Tibial artery (tissue), 4 donors: ENCODE measurements at regions not wholly inside any gene's neighbourhood (a gene's known extent, or its start where the extent isn't known, plus 50 kb on each side); places are given as distances from the start of the nearest gene placed in this dataset.

Experiments
- DNase-seq, 2 donors: peaks; one replicate each; pipeline ENCODE4 v3.0.0-alpha.2; 2019
- H3K27ac ChIP-seq, 2 donors: fragments of 200-600 bp; sonication (generic) in 1 of 2; 1 replicate in 1 of 2; 2 replicates in 1 of 2; pipeline ENCODE4 v1.5.1; 2018 to 2019; ENCODE audit warnings: mild to moderate bottlenecking in 1 of 2
- H3K27me3 ChIP-seq, 2 donors: fragments of 200-600 bp; sonication (generic) in 1 of 2; one replicate each; pipeline versions ENCODE4 v1.5.1 to v1.6.0; 2016 to 2019
- H3K36me3 ChIP-seq, 3 donors: fragments of 200-600 bp; sonication (generic) in 2 of 3; one replicate each; pipeline ENCODE4 v1.5.1; 2016 to 2019; ENCODE audit warnings: mild to moderate bottlenecking in 2 of 3
- H3K4me1 ChIP-seq, 4 donors: fragments of 200-600 bp; sonication (generic) in 2 of 4; 1 replicate in 3 of 4; 2 replicates in 1 of 4; pipeline ENCODE4 v1.5.1; 2016 to 2019
- H3K4me3 ChIP-seq, 2 donors: fragments of 200-600 bp; sonication (generic) in 1 of 2; 1 replicate in 1 of 2; 2 replicates in 1 of 2; pipeline ENCODE4 v1.5.1; 2018 to 2019; ENCODE audit warnings: mild to moderate bottlenecking in 2 of 2
- H3K9me3 ChIP-seq, 3 donors: fragments of 200-600 bp; sonication (generic) in 1 of 3; one replicate each; pipeline ENCODE4 v1.5.1; 2016 to 2019
- intact Hi-C: fragments of 100-400 bp; cut with DNase I; formaldehyde crosslinking; loops from one replicate; pipeline ENCODE4 v1.15.0; 2023; ENCODE audit warnings: low total_unique reads
- TF ChIP-seq, protein P1 (sequence below), 2 experiments: fragments of 200-600 bp in 1 of 2; fragments of 450-650 bp in 1 of 2; IDR thresholded peaks; one replicate each; pipeline ENCODE4 v1.5.1; 2017 to 2019; ENCODE audit warnings: antibody characterized with exemption in 2 of 2, mild to moderate bottlenecking in 1 of 2, moderate library complexity in 1 of 2

GRCh38 chr9:135010586-135010860 lies 76.9 kb upstream of the OLFM1 start:
- no peak for DNase-seq
- peaks cover 0 to 75% of the 10 kb centered on the region in 2 donors for H3K27me3 ChIP-seq
- TF ChIP-seq, protein P1, sequence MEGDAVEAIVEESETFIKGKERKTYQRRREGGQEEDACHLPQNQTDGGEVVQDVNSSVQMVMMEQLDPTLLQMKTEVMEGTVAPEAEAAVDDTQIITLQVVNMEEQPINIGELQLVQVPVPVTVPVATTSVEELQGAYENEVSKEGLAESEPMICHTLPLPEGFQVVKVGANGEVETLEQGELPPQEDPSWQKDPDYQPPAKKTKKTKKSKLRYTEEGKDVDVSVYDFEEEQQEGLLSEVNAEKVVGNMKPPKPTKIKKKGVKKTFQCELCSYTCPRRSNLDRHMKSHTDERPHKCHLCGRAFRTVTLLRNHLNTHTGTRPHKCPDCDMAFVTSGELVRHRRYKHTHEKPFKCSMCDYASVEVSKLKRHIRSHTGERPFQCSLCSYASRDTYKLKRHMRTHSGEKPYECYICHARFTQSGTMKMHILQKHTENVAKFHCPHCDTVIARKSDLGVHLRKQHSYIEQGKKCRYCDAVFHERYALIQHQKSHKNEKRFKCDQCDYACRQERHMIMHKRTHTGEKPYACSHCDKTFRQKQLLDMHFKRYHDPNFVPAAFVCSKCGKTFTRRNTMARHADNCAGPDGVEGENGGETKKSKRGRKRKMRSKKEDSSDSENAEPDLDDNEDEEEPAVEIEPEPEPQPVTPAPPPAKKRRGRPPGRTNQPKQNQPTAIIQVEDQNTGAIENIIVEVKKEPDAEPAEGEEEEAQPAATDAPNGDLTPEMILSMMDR (IDR thresholded peaks at IDR 0.05) = no peak
- H3K4me1 ChIP-seq = no peaks in the 10 kb centered on the region
- H3K27ac ChIP-seq = no peak overlapping the region
- H3K36me3 ChIP-seq = no peaks in the 10 kb centered on the region
- intact Hi-C loops = no loop called here
- H3K4me3 ChIP-seq = no peak overlapping the region
- no peaks in the 10 kb centered on the region for H3K9me3 ChIP-seq

- Histone ChIP-seq H3K27ac (no peak overlapping the region), H3K36me3 (no peaks in the 10 kb centered on the region), H3K27me3 (peaks cover 0 to 79% of the 10 kb centered on the region in 2 donors), H3K4me3 (no peak overlapping the region), H3K4me1 (no peaks in the 10 kb centered on the region), H3K9me3 (no peaks in the 10 kb centered on the region)
- no peak for DNase-seq
- TF ChIP-seq, protein P1 (IDR thresholded peaks at IDR 0.05) = no peak
- intact Hi-C loops = no loop called here
Observed at GRCh38 chr9:135010921-135011320, 76.5 kb upstream of the OLFM1 start.

DNA sequence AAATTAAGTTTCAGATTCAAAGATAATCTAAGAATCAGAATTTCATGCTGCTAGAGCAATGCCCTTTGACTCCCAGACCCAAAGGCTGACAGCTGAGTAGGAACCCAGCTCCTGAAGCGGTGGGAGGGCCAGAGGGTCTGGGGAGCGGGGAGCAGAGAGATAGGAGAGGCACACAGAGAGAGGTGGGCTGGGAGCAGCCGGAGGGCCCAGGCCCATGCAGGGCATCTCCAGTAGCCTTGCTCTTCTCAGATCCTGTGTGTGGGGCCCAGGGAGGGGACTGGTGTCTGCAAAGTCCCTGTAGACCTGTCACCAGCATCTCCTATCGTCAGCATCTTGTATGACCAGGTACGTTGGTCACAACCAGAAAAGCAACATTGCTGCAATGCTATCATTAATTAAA lies 75.3 kb upstream of the OLFM1 start:
- no peaks in the 10 kb centered on the region for H3K36me3 ChIP-seq
- no peak overlapping the region for H3K27ac ChIP-seq
- TF ChIP-seq, protein P1 (IDR thresholded peaks at IDR 0.05) = no peak
- H3K4me3 ChIP-seq = no peak overlapping the region
- no peaks in the 10 kb centered on the region for H3K9me3 ChIP-seq
- peaks cover 0 to 82% of the 10 kb centered on the region in 2 donors for H3K27me3 ChIP-seq
- DNase-seq = no peak
- intact Hi-C loops = no loop called here
- no peaks in the 10 kb centered on the region for H3K4me1 ChIP-seq

DNA sequence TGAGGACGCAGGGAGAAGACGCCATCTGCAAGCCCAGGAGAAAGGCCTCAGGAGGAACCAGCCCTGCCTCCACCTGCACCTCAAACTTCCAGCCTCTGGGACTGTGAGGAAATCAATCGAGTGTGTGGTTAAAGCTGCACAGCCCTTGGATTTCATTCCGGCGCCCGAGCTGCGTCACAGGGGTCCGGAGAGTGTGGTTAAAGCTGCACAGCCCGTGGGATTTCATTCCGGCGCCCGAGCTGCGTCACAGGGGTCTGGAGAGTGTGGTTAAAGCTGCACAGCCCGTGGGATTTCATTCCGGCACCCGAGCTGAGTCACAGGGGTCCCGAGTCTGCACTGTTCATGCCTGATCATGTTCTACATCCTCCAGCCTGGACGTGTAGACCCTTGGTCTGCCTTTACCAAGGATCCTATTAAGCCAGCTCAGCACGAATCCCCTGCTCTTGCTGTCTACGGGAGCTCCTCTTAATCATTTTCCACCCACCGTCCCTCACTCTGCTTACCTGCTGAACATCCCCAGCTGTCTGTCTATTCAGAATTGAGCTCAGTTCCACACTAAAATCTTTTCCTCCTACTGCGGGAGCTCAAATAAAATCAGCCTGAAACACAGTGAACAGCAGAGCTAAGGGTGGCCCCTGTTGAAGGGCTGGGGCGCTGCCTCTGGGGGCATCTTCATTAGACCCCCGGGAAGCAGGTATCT lies 73.0 kb upstream of the OLFM1 start:
- Histone ChIP-seq H3K9me3 (no peaks in the 10 kb centered on the region), H3K4me1 (no peaks in the 10 kb centered on the region), H3K27me3 (peaks cover 0 to 81% of the 10 kb centered on the region in 2 donors), H3K36me3 (no peaks in the 10 kb centered on the region), H3K4me3 (no peak overlapping the region), H3K27ac (no peak overlapping the region)
- TF ChIP-seq, protein P1 (IDR thresholded peaks at IDR 0.05) = no peak
- DNase-seq = no peak
- intact Hi-C loops = no loop called here

DNA sequence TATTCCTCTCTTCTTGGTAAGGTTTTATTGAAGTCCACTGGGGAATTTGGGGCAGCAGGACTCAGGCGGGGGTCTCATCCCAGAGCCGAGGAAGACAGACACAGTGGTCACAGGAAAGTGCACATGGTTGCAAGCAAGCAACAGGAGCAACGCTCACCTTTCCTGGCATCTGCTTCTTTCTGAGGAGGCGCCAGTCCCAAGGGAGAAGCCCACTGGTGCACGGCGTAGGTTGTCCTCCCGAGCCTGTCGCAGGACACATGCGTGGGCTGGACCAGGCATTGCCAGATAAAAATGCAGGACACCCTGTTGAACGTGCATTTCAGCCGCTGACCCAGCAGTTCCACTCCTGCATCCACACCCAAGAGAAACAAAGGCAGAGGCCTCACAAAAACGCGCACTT lies 72.4 kb upstream of the OLFM1 start:
- DNase-seq = no peak
- intact Hi-C loops = no loop called here
- Histone ChIP-seq H3K27me3 (peaks cover 0 to 77% of the 10 kb centered on the region in 2 donors), H3K27ac (no peak overlapping the region), H3K4me1 (no peaks in the 10 kb centered on the region), H3K36me3 (no peaks in the 10 kb centered on the region), H3K4me3 (no peak overlapping the region), H3K9me3 (no peaks in the 10 kb centered on the region)
- TF ChIP-seq, protein P1 (IDR thresholded peaks at IDR 0.05) = no peak

GRCh38 chr9:135015565-135015964 lies 71.9 kb upstream of the OLFM1 start:
- intact Hi-C loops = no loop called here

More at GRCh38 chr9:135015565-135015964, 71.9 kb upstream of the OLFM1 start:
- Histone ChIP-seq H3K36me3 (no peaks in the 10 kb centered on the region), H3K4me3 (no peak overlapping the region), H3K4me1 (no peaks in the 10 kb centered on the region), H3K27ac (no peak overlapping the region), H3K27me3 (peaks cover 0 to 72% of the 10 kb centered on the region in 2 donors), H3K9me3 (no peaks in the 10 kb centered on the region)
- no peak for DNase-seq
- TF ChIP-seq, protein P1 (IDR thresholded peaks at IDR 0.05) = no peak
